NCI-H1694 treated with DMSO at 0.1 percent for 48 hours (cell line): ENCODE measurements at regions not wholly inside any gene's neighbourhood (a gene's known extent, or its start where the extent isn't known, plus 50 kb on each side); places are given as distances from the start of the nearest gene placed in this dataset.
"Not testable (repeated sequence)": the region's sequence is repeated elsewhere in the genome, so short reads cannot be mapped to it uniquely, and the experiment has no call there.

Experiments used
- DNase-seq: peaks from one replicate; lab custom pipeline; 2025; lab: John Stamatoyannopoulos, UW

DNA sequence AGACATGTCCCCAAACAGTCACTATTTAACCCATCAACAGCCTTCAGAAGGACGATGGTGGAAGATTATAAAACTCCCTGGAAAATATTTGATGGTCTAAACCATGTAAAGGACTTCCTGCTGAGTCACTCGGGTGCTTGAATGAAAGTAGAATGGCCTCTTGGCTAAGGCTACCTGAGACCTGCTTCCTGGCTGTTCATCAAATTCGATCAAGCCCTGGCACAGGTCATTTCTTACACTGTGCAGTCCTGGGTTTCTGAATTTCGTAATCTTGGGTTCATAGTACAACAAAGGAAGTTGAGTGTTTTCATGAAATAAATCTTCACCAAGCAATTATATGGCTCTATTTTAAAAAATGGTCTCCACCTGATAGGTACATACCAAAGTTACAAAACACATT, 260.3 kb upstream of the RNF32 start:
- DNase-seq = no peak

DNA sequence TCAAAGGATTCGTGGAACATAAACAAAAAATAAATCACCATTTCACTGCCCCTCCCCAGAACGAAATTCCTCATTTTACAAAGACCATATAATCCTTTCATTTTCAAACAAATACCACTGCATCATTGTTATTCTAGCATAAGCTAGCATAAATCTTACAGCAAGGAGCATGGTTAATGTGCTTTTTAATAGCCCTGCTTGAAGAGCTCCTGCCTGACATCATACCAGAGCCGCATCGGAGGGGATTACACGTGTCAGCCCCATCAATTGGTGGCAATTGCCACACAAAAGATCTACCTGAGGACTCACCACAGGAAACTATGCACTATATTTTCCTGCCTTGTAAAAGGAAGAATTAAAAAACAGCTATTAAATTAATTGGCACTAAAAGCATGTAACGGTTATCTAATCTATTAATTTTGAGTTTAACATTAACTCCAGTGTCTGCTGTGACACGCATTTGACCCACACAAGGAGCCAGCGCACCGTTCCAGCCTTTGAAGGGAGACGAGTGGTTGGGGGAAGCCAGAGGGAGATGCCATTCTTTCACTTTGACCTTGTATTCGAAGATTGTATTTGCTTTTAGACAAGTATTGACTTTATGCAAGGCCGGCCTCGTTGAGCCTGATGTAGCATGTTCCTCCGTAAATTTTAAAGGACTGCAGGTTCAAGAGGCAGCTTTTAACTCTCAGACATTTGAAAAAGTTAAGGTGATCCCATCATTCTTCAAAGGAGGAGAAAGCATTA, 261.1 kb upstream of the RNF32 start:
- no peak for DNase-seq

DNA sequence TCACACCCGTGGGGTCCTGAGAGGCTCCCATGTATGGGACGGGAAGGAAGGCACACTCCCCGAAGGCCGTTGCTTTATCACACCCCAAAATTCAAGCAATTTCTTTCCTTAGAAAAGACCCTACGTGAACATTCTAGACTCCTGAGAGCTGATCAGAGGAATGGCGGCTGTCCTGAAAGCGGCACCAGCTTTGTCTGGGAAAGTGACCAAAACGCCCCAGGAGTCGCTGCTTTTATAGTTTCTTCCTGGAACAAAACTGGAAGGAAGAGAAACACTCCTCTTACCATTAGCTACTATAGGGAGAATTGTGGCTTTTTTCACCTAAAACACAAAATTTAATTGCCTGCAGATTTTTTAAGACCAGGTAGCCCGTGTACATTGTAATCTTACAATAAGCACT, 261.8 kb upstream of the RNF32 start:
- DNase-seq = no peak

DNA sequence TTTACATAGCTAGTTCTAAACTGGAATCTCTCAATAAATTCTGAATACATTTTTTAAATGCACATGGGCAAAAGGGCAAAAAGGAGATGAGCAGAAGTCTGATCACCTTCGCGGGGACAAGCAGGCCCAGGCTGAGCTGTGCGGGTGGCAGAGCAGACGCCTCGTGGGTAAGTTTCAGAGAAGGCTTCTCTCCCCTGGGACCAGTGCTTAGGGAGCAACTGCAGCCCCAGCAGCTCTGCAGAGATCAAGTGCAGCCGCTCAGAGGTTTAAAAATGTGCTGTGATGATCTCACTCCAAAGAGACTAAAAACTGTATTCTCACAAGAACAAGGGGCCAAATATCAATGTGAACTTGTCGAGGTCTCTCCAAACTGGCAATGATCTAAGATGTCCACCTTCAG, 264.3 kb upstream of the RNF32 start:
- no peak for DNase-seq

DNA sequence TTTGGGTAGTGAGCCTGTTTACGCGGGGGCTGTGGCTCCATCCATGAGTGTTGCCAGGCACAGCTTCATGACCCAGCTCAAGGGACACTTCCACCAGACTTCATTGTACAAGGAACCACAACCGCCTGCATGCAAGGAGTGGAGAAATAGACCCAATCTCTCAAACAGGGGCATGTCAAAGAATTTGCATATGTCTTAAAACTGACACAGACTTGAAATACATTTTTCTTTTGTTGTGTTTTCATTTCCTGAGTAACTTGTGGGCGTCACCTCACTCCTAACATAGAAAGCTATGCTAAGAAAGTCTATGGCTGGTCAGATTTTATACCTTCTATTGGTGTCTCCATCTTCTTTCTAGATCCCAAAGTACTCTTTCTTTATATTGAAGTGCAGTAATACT, 266.2 kb upstream of the RNF32 start:
- DNase-seq = no peak

DNA sequence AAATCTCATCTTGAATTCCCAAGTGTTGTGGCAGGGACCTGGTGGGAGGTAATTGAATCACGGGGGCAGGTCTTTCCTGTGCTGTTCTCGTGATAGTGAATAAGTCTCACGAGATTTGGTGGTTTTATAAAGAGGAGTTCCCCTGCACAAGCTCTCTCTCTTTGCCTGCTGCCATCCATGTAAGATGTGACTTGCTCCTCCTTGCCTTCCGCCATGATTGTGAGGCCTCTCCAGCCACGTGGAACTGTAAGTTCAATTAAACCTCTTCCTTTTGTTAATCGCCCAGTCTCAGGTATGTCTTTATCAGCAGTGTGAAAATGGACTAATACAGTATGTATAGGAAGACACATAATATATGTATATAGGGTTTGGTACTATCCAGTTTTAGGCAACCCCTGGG, 270.6 kb upstream of the RNF32 start:
- not testable (repeated sequence) for DNase-seq

DNA sequence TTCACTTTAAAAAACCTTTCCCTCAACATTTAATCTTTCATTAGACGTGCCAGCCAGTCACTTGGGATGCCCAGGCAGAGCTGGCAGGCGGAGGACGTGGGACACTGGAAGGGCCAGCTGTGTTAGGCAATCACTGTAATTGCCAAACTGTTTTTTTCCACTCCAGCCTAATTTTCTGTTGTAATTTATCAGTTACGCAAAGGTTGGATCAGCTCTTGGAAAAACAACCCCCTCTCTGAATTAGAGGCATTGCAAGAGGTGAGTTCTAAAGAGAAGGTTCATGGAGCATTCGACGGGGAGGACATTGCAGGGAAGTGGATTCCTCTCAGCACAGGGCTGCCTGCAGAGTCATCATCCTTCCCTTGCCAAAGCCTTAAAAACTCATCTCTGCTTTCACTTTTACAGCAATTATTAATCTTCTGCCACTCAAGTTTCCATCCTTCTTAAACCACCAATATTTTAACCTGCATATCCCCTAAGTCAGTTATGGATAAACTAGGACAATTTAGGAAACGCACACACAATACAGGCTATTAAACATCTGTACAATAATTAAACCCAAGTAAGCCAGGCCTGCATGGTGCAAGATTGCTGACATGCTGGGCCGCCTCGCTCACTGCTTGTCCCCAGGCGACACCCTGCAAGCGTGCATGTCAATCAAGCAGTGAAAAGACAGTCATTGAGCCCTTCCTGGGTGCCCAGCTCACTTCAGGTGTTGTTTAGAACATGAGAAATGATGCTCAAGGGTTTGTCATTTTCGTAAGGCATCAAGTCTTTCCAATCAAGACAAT, 272.3 kb upstream of the RNF32 start:
- no peak for DNase-seq

DNA sequence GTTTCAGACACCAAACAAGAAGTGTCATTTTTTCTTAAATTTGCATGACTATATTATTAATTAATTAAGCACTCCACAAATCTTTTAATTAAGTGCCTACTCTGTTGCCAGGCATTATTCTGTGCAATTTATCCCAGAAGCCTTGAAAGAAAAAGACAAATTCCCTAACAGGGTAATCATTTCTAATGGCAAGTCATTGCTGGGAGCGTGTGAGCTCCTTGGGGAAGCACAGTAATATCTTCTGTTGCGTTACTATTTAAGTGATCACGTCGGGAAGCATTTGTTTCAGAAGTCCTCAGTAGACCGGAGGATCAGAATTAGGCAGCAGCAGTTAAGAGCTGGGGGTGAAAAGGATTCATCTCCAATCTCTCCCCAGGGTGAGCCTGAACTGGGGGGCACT, 276.8 kb upstream of the RNF32 start:
- no peak for DNase-seq

DNA sequence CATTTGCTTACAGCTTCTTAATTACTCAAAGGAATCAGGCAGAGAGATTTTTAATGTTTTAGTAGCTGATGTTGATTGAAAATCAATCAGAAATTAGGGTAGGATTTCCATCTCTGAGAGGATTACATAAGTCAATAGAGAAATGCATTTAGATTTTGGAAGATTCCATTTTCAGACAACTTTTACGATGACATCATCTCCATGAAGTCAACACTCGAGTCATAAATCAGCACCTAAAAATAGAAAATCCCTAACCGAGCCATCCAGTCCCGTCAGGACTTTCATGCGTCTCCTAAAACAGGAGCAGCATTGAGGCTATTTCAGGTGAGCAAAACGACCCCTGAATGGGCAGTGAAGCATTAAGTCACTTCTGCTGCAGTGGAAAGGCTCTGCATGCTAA, 279.7 kb upstream of the RNF32 start:
- no peak for DNase-seq

DNA sequence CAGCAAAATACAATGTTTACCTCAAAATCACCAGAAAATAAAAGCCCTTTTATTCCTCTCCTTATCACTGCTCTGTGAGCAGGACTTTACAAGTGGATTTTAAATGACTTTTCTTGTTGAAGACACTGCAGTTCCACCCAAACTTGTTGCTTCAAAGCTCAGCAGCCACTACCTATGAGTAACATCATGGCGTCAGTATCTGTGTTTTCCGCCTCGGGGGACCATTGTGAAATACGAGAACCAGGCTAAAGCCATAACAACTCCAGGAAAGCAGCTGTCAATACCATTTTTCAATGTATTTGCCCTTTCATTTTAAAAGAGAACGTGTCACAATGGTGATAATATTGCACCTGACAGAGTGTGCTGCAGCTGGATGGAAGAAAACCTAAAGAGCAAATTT, 284.0 kb upstream of the RNF32 start:
- DNase-seq = no peak

DNA sequence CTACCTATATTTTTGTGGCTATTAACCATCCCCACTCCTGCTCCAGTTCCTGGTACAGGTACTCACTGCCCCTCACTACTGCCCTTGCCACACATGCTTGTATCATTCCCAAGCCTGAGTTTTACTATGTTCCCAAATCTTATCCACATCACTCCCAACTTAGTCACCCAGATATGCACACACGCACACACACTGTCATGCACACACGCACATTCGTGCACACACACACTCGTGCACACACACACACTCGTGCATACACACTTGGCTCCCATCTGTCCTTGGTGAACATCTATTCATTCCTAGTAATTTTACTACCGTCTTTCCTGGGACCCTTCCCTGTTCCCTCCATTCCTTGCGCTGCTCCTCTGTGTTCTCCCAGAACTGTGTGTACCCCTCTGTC, 287.2 kb upstream of the RNF32 start:
- DNase-seq = no peak

DNA sequence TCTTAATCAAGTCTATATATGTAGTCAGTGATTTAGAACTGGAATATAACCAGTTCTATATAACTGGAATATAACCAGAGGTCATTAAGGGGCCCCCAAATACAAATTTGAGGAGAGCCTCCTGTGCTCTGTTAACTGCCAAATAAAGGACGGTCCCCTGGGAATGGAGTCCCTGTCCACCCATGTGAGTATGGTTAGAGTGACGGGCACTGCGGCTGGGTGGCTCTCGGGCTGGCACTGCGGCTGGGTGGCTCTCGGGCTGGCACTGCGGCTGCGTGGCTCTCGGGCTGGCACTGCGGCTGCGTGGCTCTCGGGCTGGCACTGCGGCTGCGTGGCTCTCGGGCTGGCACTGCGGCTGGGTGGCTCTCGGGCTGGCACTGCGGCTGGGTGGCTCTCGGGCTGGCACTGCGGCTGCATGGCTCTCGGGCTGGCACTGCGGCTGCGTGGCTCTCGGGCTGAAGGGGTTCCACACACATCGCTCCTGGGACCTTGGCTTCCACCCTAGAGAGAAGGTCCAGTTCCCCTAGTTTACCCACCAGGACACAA, 292.8 kb upstream of the RNF32 start:
- not testable (repeated sequence) for DNase-seq

DNA sequence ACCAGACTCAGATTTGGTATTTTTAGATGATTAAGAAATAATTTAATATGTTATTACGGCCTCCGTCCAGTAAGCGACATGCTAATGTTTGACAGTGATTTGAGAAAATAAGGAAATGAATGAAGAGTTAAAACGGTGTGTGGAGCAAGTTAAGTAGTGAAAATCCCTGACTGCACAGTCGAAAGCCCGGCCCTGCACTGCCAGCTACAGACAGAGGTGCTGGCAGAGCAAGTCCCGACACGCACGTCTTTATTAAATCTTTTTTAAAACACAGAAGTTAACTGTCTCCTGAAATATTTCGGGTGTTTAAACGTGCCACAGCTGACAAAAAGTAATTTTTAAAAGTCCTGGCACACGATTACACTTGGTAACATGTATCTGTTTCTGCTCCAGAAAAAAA, 293.4 kb upstream of the RNF32 start:
- DNase-seq = no peak

DNA sequence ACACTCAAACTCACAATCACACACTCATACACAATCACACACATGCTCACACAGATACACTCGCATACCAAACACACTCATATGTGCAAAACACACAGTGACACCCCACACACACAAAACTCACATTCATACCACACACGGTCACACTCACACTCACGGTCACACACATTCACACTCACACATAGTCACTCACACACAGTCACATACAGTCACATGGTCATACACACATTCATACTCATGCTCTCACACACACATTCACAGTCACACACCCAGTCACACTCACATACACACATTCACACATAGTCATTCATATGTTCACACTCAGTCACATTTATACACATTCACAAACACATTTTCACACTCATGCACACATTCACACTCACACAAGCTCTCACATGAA, 296.0 kb upstream of the RNF32 start:
- DNase-seq = no peak

DNA sequence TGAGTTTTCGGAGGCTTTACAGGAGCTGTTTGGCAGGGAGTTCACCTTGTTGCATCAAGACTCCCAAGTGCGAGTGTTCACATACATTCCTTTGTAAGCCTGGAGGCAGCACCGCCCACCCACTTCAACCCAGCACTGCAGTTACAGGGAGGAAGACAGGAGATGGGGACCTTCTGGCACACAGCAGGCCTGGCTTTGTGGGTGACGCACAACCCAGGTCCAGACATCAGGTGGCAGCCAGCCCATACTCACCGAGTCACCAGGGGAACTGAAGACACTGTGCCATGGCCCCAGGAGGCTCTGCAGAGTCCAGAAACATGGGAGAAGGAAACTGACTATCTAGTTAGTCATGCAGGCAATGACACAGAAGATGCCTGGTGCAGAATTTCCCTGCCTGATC, 305.9 kb upstream of the RNF32 start:
- DNase-seq = no peak

DNA sequence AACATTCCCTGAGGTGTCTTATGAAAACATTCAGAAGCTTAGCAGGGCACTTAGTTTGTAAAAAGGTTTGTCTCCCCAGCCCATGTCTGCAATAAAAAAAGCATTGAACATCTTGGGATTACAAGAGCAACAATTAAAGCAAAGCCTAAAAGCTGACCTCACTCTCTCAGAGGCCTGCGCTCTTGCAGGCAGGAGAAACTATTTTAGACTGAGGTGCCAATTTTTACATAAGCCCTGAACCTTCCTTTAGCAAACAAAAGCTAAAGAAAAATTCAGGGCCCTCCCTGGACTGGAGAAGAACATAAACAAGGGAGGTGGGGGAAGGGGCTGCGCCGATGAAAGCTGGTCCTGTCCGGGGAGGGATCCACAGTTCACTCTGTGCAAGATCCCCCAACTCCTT, 312.7 kb upstream of the RNF32 start:
- DNase-seq = no peak

DNA sequence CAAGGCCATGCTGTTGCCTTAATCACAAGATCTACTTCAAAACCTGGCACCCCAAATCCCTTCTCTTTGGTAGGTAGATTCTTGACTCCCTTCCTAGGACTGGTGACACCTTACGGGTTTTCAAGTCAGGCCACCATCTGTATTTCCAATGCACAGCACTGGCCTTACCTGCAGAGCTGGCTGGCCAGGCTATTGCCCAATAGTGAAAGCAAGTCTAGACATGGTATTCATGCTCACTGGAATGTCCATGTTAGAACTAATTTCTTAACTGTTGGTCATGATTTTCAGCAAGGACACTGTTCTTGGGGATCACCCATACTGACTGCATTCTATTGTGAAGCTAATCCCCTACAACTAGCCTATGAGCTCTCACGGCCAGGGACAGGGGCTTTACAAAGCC, 313.1 kb upstream of the RNF32 start:
- DNase-seq = no peak

DNA sequence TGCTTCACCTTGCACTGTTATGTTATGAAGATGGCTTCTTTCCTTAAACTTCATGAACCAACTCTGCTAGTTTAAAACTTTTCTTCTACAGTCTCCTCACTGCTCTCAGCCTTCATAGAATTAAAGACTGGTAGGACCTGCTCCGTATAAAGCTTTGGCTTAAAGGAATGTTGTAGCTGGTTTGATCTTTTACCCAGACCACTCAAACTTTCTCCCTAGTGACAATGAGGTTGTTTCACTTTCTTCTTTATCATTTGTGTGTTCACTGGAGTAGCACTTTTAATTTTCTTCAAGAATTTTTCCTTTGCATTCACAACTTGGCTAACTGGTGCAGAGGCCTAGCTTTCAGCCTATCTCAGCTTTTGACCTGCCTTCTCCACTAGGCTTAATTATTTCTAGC, 316.4 kb upstream of the RNF32 start:
- DNase-seq = no peak

DNA sequence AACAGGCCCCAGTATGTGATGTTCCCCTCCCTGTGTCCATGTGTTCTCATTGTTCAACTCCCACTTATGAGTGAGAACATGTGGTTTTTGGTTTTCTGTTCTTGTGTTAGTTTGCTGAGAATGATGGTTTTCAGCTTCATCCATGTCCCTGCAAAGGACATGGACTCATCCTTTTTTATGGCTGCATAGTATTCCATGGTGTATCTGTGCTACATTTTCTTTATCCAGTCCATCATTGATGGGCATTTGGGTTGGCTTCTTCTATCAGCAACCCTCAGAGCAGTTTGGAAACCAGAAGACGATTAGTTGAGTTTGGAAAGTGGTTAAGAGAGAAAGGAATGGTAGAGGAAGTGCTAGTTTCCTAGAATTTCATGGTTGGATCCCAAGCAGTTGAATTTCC, 319.1 kb upstream of the RNF32 start:
- DNase-seq = not testable (repeated sequence)

DNA sequence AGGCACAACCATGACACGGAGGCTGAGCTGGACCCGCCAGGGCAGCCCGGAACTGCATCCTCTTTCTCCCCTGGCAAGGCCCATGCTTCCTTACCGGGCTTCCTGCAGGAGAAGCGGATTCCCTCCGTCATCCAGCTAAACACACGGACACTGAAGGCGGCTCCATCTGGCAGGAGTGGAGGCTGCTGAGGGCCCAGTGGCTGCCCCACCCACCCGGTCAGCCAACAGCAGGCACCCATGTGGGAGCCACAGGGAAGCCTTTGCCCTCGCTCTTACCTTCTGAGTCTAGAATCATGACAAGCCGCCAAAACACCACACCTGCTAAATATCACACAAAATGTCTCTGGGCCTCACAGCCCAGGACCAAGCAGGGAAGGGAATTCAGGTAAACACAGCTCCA, 321.6 kb upstream of the RNF32 start:
- DNase-seq = no peak

DNA sequence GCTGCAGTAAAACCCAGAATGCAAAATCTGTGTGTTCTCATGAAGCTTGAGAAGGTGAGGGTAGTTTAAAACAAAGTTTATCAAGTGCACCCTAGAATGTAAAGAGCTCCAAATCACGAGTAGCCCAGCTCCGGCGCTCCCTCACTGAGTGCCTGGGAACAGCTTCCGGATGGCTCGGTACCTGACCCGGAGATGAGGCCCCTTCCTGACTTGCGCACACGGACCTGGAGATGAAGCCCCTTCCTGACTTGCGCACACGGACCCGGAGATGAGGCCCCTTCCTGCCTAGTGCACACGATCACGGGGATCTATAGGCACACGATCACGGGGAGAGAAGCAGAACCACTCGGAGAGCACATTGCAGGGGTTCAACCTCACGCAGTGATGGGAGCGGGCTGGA, 322.1 kb upstream of the RNF32 start:
- DNase-seq = no peak

DNA sequence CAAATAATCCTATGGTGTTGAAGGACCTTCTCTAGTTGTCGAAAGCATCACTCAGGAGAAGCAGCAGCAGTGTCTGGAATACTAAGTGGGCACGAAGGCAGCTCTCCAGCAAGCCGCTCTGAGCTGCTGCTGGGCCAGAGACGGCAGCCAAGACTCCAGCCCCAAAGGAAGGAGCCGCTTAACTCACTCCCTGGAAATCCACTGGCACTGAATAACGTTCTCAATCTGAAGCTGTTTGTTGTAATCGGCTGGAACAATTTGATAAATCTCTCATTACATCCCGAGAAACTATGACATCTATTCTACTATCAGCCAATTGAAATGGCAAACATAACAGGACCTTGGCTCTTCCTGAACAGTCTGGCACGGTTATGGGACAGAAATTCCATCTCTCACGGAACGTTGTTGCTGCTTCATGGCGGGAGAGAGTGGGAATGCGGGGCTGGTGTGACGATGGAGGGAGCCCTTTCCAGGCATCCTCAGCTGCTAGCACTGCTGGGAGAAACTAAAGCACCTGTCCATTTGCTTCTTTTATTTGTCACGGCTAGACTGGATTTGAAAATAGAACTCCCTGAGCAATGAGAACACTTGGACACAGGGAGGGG, 331.5 kb upstream of the RNF32 start:
- no peak for DNase-seq

DNA sequence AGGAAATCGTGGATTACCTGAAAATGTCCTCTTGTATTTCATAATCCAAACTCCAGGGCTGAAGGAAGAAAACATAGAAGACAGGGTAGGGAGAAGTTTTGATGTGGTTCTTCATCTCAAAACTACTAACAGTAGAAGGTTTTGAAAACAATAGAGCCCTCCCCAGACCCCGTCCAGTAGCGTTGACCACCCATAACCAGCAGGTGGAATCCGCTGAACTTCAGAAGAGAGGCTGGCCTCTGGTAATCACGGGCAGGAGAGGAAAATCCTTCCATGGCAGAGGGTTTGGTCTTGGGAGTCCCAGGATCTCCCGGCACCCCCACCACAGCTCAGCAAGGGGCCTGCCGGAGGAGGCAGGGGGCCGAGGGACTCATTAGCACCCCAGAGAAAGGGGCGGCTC, 333.4 kb upstream of the RNF32 start:
- no peak for DNase-seq
